Astrocyte of the hippocampus (primary cell): ENCODE measurements at regions not wholly inside any gene's neighbourhood (a gene's known extent, or its start where the extent isn't known, plus 50 kb on each side); places are given as distances from the start of the nearest gene placed in this dataset.
"Not testable (repeated sequence)": the region's sequence is repeated elsewhere in the genome, so short reads cannot be mapped to it uniquely, and the experiment has no call there.

ENCODE experiments used
- DNase-seq: peaks from one replicate; pipeline ENCODE4 v3.0.0; 2011; ENCODE audit warnings: low read depth, low spot score

DNA sequence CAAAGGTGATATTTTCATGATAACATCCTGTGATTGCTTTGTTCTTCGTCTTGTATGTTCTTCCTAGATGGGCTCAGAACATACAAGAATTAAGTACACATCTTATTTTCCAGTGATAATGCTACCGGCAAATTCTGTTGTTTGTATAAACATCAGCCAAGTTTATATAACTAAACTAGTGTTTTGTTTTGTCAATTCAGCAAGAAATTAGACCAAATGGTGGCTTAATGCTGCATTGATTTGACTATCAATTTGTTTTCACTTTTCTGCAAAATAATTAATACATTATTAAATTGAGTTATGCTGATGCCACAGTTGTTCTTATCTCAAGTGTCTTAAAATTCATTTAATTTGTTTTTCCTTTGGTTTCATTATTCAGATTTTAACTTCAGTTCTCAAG lies 177.7 kb downstream of the OR4F29 start:
- DNase-seq = not testable (repeated sequence)

DNA sequence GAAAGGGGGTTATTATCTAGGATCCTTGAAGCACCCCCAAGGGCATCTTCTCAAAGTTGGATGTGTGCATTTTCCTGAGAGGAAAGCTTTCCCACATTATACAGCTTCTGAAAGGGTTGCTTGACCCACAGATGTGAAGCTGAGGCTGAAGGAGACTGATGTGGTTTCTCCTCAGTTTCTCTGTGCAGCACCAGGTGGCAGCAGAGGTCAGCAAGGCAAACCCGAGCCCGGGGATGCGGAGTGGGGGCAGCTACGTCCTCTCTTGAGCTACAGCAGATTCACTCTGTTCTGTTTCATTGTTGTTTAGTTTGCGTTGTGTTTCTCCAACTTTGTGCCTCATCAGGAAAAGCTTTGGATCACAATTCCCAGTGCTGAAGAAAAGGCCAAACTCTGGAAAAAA lies 183.7 kb downstream of the OR4F29 start:
- peak; percentile 81 for DNase-seq
